B cell (primary cell): ENCODE measurements at regions not wholly inside any gene's neighbourhood (a gene's known extent, or its start where the extent isn't known, plus 50 kb on each side); places are given as distances from the start of the nearest gene placed in this dataset.

Source experiments
- ATAC-seq: fragments of 200-7000 bp; cut with Tn5 transposase; one replicate; pipeline ENCODE4 v1.10.0; 2021; ENCODE audit warnings: low read depth, mild to moderate bottlenecking, moderate number of reproducible peaks, moderate library complexity
- CTCF ChIA-PET: fragments of 350-600 bp; sonication (Branson Sonifier 250); formaldehyde crosslinking; loops from one replicate; lab custom pipeline; 2021; ENCODE audit warnings: antibody characterized with exemption, inconsistent platforms; lab: Charles Lee
- POLR2A ChIA-PET: fragments of 350-600 bp; sonication (Branson Sonifier 250); formaldehyde crosslinking; loops from one replicate; lab custom pipeline; 2021; ENCODE audit warnings: antibody characterized with exemption; lab: Charles Lee
- DNase-seq: peaks from one replicate; pipeline ENCODE4 v3.0.0; 2013
- H2AFZ ChIP-seq: 2 replicates; pipeline ENCODE4 v1.6.1; 2012; ENCODE audit warnings: mild to moderate bottlenecking, low read depth, low read length; ENCODE audit not compliant: insufficient read depth, poor library complexity, severe bottlenecking
- H3K27ac ChIP-seq, 2 donors: 1 replicate in 1 of 2; 2 replicates in 1 of 2; pipeline ENCODE4 v1.5.1; 2012 to 2013; ENCODE audit warnings: low read length in 2 of 2, mild to moderate bottlenecking in 2 of 2, moderate library complexity in 1 of 2
- H3K27me3 ChIP-seq, 4 experiments: fragments of 200-600 bp in 1 of 4; sonication (generic) in 1 of 4; replicated peaks in 1 of 4; 1 replicate in 2 of 4; 2 replicates in 2 of 4; pipeline versions ENCODE4 v1.6.1 to v1.7.0; 2013 to 2016; ENCODE audit warnings: low read length in 3 of 4, mild to moderate bottlenecking in 2 of 4, mixed read lengths in 1 of 4, moderate library complexity in 1 of 4; ENCODE audit not compliant: insufficient read depth in 4 of 4, control insufficient read depth in 3 of 4; ENCODE audit errors: control extremely low read depth in 1 of 4
- H3K36me3 ChIP-seq, 2 experiments: replicated peaks in 1 of 2; 1 replicate in 1 of 2; 2 replicates in 1 of 2; pipeline versions ENCODE4 v1.6.1 to v1.7.1; 2013; ENCODE audit warnings: low read length in 1 of 2; ENCODE audit not compliant: insufficient read depth in 2 of 2, control insufficient read depth in 1 of 2; ENCODE audit errors: control extremely low read depth in 1 of 2, extremely low read depth in 1 of 2
- H3K4me1 ChIP-seq, 2 donors: fragments of 200-600 bp in 1 of 2; sonication (generic) in 1 of 2; 1 replicate in 1 of 2; 2 replicates in 1 of 2; pipeline versions ENCODE4 v1.5.1 to v1.6.1; 2013 to 2017; ENCODE audit warnings: low read length in 2 of 2; ENCODE audit not compliant: control insufficient read depth in 2 of 2, insufficient read depth in 2 of 2
- H3K4me2 ChIP-seq: replicated peaks from 2 replicates; pipeline ENCODE3; 2012; ENCODE audit warnings: mild to moderate bottlenecking, low read depth, low read length; ENCODE audit not compliant: poor library complexity, severe bottlenecking
- H3K4me3 ChIP-seq, 5 experiments: fragments of 200-600 bp in 1 of 5; sonication (generic) in 1 of 5; 1 replicate in 3 of 5; 2 replicates in 2 of 5; pipeline versions ENCODE4 v1.5.1 to v1.7.0; 2011 to 2016; ENCODE audit warnings: low read length in 4 of 5, mild to moderate bottlenecking in 4 of 5, low read depth in 2 of 5, control low read depth in 1 of 5, moderate library complexity in 1 of 5; ENCODE audit not compliant: insufficient read depth in 1 of 5; ENCODE audit errors: control extremely low read depth in 1 of 5, extremely low read depth in 1 of 5
- H3K79me2 ChIP-seq: fragments of 200-600 bp; sonication (generic); one replicate; pipeline ENCODE4 v1.6.0; 2016; ENCODE audit warnings: low read length; ENCODE audit not compliant: control insufficient read depth, insufficient read depth
- H3K9ac ChIP-seq: fragments of 200-600 bp; sonication (generic); 2 replicates; pipeline ENCODE4 v1.6.1; 2017; ENCODE audit warnings: mild to moderate bottlenecking, low read length, moderate library complexity
- H3K9me3 ChIP-seq, 3 donors: one replicate each; pipeline versions ENCODE4 v1.6.1 to v1.7.1; 2013; ENCODE audit warnings: low read length in 2 of 3; ENCODE audit not compliant: control insufficient read depth in 2 of 3, insufficient read depth in 1 of 3; ENCODE audit errors: control extremely low read depth in 1 of 3
- H4K20me1 ChIP-seq: 2 replicates; pipeline ENCODE4 v1.6.0; 2012; ENCODE audit warnings: mild to moderate bottlenecking, low read length; ENCODE audit not compliant: insufficient read depth, control insufficient read depth, poor library complexity, severe bottlenecking
- H3K27ac Mint-ChIP-seq: one replicate; pipeline ENCODE4 v1.8.0; 2021; ENCODE audit warnings: mixed read lengths
- H3K27me3 Mint-ChIP-seq: one replicate; pipeline ENCODE4 v1.8.0; 2021; ENCODE audit warnings: mixed read lengths
- H3K4me1 Mint-ChIP-seq: one replicate; pipeline ENCODE4 v1.8.0; 2021; ENCODE audit warnings: mixed read lengths
- H3K4me3 Mint-ChIP-seq: one replicate; pipeline ENCODE4 v1.8.0; 2021; ENCODE audit warnings: mixed read lengths
- H3K9me3 Mint-ChIP-seq: one replicate; pipeline ENCODE4 v1.8.0; 2022; ENCODE audit warnings: mixed read lengths; ENCODE audit not compliant: insufficient read depth
- EZH2 ChIP-seq: IDR thresholded peaks from 2 replicates; pipeline ENCODE4 v1.6.1; 2012; ENCODE audit warnings: borderline replicate concordance, low read depth, mild to moderate bottlenecking, moderate library complexity, low read length; ENCODE audit not compliant: insufficient read depth, poor library complexity, severe bottlenecking
- WGBS: methylation state at CpG from one replicate; pipeline ENCODE4 v1.1.5; 2013; ENCODE audit warnings: missing lambda C conversion rate; ENCODE audit not compliant: insufficient coverage; 5-methylcytosine and 5-hydroxymethylcytosine counted together
- intact Hi-C: fragments of 100-400 bp; cut with micrococcal nuclease; formaldehyde crosslinking; loops from one replicate; pipeline ENCODE4 v1.10.0; 2022
- TF ChIP-seq, protein P1 (sequence below): fragments of 200-600 bp; IDR thresholded peaks from one replicate; pipeline ENCODE4 v1.8.0; 2022; ENCODE audit warnings: antibody characterized with exemption, mild to moderate bottlenecking

DNA sequence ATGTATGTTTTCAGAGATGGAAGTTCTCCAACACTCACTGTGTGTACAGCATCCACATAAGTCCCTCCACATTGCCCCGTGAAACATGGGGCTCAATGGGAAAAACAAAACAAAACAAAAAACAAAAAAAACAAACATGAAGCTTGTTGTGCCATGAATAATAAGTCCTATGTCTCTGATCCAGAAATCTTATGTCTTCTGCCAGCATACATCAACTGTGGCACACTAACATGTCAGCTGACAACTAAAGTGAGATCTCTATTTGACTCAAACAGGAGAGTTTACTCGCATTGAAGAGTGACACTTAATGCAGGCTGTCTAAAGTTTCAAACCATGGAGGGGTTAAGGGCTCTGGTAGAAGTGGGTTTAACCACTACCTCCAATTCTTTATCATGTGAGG lies 180.2 kb upstream of the ROBO1 start:
- no CpG with 5 or more reads among the region's 2 CpGs for WGBS
- no peak overlapping the region for H3K4me3 ChIP-seq
- H3K27me3 ChIP-seq = no peaks in the 10 kb centered on the region
- H3K4me1 ChIP-seq = no peaks in the 10 kb centered on the region
- no peak for ATAC-seq
- no peak overlapping the region for H3K27ac ChIP-seq
- CTCF ChIA-PET = no interaction called here
- POLR2A ChIA-PET = no interaction called here
- no peak overlapping the region for H3K9ac ChIP-seq
- no peak for DNase-seq
- no peaks in the 10 kb centered on the region for H3K36me3 ChIP-seq
- Mint-ChIP-seq H3K27me3 (no peaks in the 10 kb centered on the region), H3K9me3 (peaks cover 8% of the 10 kb centered on the region), H3K27ac (no peak overlapping the region), H3K4me3 (no peak overlapping the region), H3K4me1 (no peaks in the 10 kb centered on the region)
- H3K79me2 ChIP-seq = no peaks in the 10 kb centered on the region
- no peaks in the 10 kb centered on the region for H4K20me1 ChIP-seq
- TF ChIP-seq, protein P1, sequence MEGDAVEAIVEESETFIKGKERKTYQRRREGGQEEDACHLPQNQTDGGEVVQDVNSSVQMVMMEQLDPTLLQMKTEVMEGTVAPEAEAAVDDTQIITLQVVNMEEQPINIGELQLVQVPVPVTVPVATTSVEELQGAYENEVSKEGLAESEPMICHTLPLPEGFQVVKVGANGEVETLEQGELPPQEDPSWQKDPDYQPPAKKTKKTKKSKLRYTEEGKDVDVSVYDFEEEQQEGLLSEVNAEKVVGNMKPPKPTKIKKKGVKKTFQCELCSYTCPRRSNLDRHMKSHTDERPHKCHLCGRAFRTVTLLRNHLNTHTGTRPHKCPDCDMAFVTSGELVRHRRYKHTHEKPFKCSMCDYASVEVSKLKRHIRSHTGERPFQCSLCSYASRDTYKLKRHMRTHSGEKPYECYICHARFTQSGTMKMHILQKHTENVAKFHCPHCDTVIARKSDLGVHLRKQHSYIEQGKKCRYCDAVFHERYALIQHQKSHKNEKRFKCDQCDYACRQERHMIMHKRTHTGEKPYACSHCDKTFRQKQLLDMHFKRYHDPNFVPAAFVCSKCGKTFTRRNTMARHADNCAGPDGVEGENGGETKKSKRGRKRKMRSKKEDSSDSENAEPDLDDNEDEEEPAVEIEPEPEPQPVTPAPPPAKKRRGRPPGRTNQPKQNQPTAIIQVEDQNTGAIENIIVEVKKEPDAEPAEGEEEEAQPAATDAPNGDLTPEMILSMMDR = no peak
- TF ChIP-seq EZH2 = no peak
- H3K4me2 ChIP-seq = no peak overlapping the region
- peaks cover 0 to 11% (median 0%) of the 10 kb centered on the region in 3 donors for H3K9me3 ChIP-seq
- no peak overlapping the region for H2AFZ ChIP-seq
- intact Hi-C loops = no loop called here

DNA sequence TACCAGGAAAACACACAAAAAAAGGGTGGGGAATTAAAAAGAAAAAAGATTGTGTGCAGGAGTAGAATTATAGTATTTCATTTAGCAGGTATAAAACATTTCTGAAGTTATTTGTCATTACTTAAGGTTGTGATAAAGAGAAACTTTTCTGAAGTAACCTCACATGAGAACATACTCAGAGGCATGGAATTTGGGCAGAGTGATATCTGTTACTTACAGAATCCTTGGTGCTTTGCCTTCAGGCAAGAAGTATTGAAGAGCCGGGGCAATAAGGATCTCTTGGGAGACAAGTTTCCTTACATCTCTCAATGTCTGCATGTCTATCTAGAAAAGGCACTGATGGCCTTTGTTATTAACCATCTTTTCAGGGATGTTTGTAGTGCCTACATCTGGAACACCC lies 179.7 kb upstream of the ROBO1 start:
- H3K27ac Mint-ChIP-seq = no peak overlapping the region
- POLR2A ChIA-PET = no interaction called here
- H3K79me2 ChIP-seq = no peaks in the 10 kb centered on the region

More for the DNA sequence above, 179.7 kb upstream of the ROBO1 start:
- Mint-ChIP-seq H3K4me1 (no peaks in the 10 kb centered on the region), H3K9me3 (peaks cover 8% of the 10 kb centered on the region), H3K27me3 (no peaks in the 10 kb centered on the region), H3K4me3 (no peak overlapping the region)
- Histone ChIP-seq H3K27ac (no peak overlapping the region), H3K27me3 (no peaks in the 10 kb centered on the region), H3K4me2 (no peak overlapping the region), H3K9me3 (peaks cover 0 to 11% (median 0%) of the 10 kb centered on the region in 3 donors), H3K4me1 (no peaks in the 10 kb centered on the region), H2AFZ (no peak overlapping the region), H3K36me3 (no peaks in the 10 kb centered on the region), H3K9ac (no peak overlapping the region), H3K4me3 (no peak overlapping the region), H4K20me1 (no peaks in the 10 kb centered on the region)
- intact Hi-C loops = no loop called here
- ATAC-seq (no peak), DNase-seq (no peak)
- TF ChIP-seq EZH2 = no peak
- TF ChIP-seq, protein P1 = no peak
- CTCF ChIA-PET = no interaction called here
- WGBS = no CpG with 5 or more reads among the region's 1 CpG
